ENCODE measurements at regions not wholly inside any gene's neighbourhood (a gene's known extent, or its start where the extent isn't known, plus 50 kb on each side); places are given as distances from the start of the nearest gene placed in this dataset.

GRCh38 chr3:124489506-124489905 is 240.7 kb upstream of the UMPS start:
- Histone ChIP-seq H2AFZ (ENCODE audit: low read length) (no peak overlapping the region), H3K4me1 (ENCODE audit: insufficient read depth, low read length) (no peaks in the 10 kb centered on the region), H3K36me3 (replicated peaks in 1 of 2; ENCODE audit: control insufficient read depth in 1 of 2, insufficient read depth in 2 of 2, low read length in 2 of 2) (no peaks in the 10 kb centered on the region), H3K27me3 (ENCODE audit: control insufficient read depth in 1 of 2, insufficient read depth in 2 of 2, low read length in 2 of 2) (peaks cover 1 to 20% of the 10 kb centered on the region in 2 experiments; a peak in 2 of 5 replicates), H3K4me3 (replicated peaks in 1 of 3; ENCODE audit: insufficient read depth in 1 of 3, low read depth in 2 of 3, low read length in 3 of 3) (no peak overlapping the region), H3K4me2 (ENCODE audit: low read depth, low read length) (no peak overlapping the region), H3K9me3 (ENCODE audit: low read length) (no peaks in the 10 kb centered on the region), H4K20me1 (ENCODE audit: insufficient read depth, low read length) (no peaks in the 10 kb centered on the region), H3K9ac (ENCODE audit: insufficient read depth, low read depth, low read length) (no peak overlapping the region), H3K79me2 (ENCODE audit: insufficient read depth, low read length) (no peaks in the 10 kb centered on the region), H3K27ac (ENCODE audit: extremely low read length, insufficient read depth, low read length) (no peak overlapping the region)
- ATAC-seq (no peak), DNase-seq (ENCODE audit: low spot score) (no peak), FAIRE-seq (no peak)
- intact Hi-C loops (cut with micrococcal nuclease; ENCODE audit: unreplicated experiment) = no loop called here
- in situ Hi-C loops (cut with HindIII; ENCODE audit: extremely low pct_ligation_motif_present, low pct_unique_long_range_greater_than_20kb) = no loop called here
- ChIA-PET CTCF (ENCODE audit: low intra/inter-chr PET ratio, low total read pairs) (no interaction called here), POLR2A (no interaction called here)
- BruUV-seq (replicated peaks) = no TSS peak
- TF ChIP-seq MEIS1 (CRISPR knock-in tag; IDR thresholded peaks at IDR 0.05; ENCODE audit: borderline replicate concordance) (no peak), PRDM4 (CRISPR knock-in tag; IDR thresholded peaks at IDR 0.05; ENCODE audit: borderline replicate concordance) (no peak), ZUFSP (CRISPR knock-in tag; IDR thresholded peaks at IDR 0.05; ENCODE audit: borderline replicate concordance) (no peak), ZXDC (CRISPR knock-in tag; IDR thresholded peaks at IDR 0.05) (no peak), NFAT5 (CRISPR knock-in tag; IDR thresholded peaks at IDR 0.05) (no peak), CBX1 (IDR thresholded peaks at IDR 0.05; ENCODE audit: low read depth) (no peak), HNF1B (CRISPR knock-in tag; IDR thresholded peaks at IDR 0.05) (no peak), HBP1 (CRISPR knock-in tag; IDR thresholded peaks at IDR 0.05; ENCODE audit: low read depth) (no peak)

All from HepG2 (cell line).